A673 (cell line): ENCODE measurements at regions not wholly inside any gene's neighbourhood (a gene's known extent, or its start where the extent isn't known, plus 50 kb on each side); places are given as distances from the start of the nearest gene placed in this dataset.

Source experiments
- EZH2 ChIP-seq: fragments of 200-600 bp; sonication (generic); IDR thresholded peaks from 2 replicates; pipeline ENCODE4 v1.6.1; 2017; ENCODE audit warnings: borderline replicate concordance, low read depth, mild to moderate bottlenecking, mixed read lengths, antibody characterized with exemption, low read length; ENCODE audit not compliant: poor library complexity, severe bottlenecking
- TF ChIP-seq, protein P1 (sequence below): fragments of 300-800, 200-600 bp; sonication (generic); conservative IDR thresholded peaks from 2 replicates; pipeline ENCODE4 v1.5.1; 2017; ENCODE audit warnings: low read depth, mild to moderate bottlenecking, antibody characterized with exemption, low read length, moderate library complexity, mixed read lengths

DNA sequence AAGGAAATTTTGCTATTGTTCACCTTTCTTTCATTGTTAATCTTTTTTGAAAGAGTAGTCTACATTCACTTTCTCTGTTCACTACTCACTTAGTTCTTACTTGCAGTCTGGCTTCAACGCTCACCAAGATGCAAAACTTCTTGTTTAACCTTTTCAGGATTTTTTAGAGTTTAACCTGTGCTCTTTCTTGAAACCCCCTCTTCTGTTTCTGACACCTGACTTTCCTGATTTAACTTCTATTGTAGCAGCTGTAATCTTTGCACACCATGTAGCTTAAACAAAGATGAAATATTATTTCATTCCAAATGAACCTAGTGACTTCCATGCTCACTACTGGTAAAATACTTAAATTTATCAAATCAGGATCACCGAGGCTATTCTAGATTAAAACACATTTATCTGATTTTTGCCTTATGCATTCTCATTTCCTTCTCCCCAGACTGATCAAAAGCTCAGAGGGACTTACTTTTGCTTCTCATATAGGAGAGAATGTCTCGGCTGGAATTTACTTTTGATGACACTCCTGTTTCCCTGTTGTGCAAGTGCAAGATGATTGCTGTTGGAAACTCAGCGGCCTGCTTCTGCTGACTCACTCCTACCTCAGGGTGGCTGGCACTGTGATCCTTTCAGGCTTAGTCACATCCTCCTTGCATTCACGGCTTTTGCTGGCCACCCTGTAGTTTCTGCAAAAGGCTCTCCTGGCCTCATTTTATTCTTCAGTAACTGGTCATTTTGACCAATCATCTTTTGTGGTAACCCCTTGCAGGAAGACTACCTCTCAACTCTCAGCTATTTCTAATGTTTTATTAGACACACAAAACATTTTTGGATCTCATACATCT lies 109.3 kb upstream of the IFNE start:
- TF ChIP-seq, protein P1, sequence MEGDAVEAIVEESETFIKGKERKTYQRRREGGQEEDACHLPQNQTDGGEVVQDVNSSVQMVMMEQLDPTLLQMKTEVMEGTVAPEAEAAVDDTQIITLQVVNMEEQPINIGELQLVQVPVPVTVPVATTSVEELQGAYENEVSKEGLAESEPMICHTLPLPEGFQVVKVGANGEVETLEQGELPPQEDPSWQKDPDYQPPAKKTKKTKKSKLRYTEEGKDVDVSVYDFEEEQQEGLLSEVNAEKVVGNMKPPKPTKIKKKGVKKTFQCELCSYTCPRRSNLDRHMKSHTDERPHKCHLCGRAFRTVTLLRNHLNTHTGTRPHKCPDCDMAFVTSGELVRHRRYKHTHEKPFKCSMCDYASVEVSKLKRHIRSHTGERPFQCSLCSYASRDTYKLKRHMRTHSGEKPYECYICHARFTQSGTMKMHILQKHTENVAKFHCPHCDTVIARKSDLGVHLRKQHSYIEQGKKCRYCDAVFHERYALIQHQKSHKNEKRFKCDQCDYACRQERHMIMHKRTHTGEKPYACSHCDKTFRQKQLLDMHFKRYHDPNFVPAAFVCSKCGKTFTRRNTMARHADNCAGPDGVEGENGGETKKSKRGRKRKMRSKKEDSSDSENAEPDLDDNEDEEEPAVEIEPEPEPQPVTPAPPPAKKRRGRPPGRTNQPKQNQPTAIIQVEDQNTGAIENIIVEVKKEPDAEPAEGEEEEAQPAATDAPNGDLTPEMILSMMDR: no peak
- no peak for TF ChIP-seq EZH2
